Natural killer cell (primary cell): ENCODE measurements at regions not wholly inside any gene's neighbourhood (a gene's known extent, or its start where the extent isn't known, plus 50 kb on each side); places are given as distances from the start of the nearest gene placed in this dataset.

Experiments used
- ATAC-seq, 3 donors: fragments of 150-1000 bp in 2 of 3; fragments of 200-7000 bp in 1 of 3; cut with Tn5 transposase; 1 replicate in 1 of 3; 2 replicates in 2 of 3; pipeline ENCODE4 v1.10.0; 2021; ENCODE audit warnings: mild to moderate bottlenecking in 2 of 3, moderate library complexity in 2 of 3
- DNase-seq, 2 donors: peaks; one replicate each; pipeline versions ENCODE4 v3.0.0 to v3.0.0-alpha.2; 2013 to 2021; ENCODE audit warnings: mixed read lengths in 1 of 2
- H3K27ac ChIP-seq: one replicate; pipeline ENCODE4 v1.5.1; 2013; ENCODE audit warnings: mild to moderate bottlenecking, low read length
- H3K27me3 ChIP-seq: one replicate; pipeline ENCODE4 v1.6.1; 2013; ENCODE audit warnings: low read length; ENCODE audit not compliant: control insufficient read depth, insufficient read depth
- H3K36me3 ChIP-seq: one replicate; pipeline ENCODE4 v1.6.1; 2013; ENCODE audit warnings: low read length; ENCODE audit not compliant: control insufficient read depth, insufficient read depth
- H3K4me1 ChIP-seq: one replicate; pipeline ENCODE4 v1.6.1; 2013; ENCODE audit warnings: low read length; ENCODE audit not compliant: control insufficient read depth, insufficient read depth
- H3K4me3 ChIP-seq: one replicate; pipeline ENCODE4 v1.5.1; 2013; ENCODE audit warnings: low read length
- H3K9me3 ChIP-seq: one replicate; pipeline ENCODE4 v1.6.1; 2013; ENCODE audit warnings: low read length; ENCODE audit not compliant: control insufficient read depth, insufficient read depth
- H3K27ac Mint-ChIP-seq, 2 donors: one replicate each; pipeline ENCODE4 v1.8.0; 2022; ENCODE audit warnings: mild to moderate bottlenecking in 2 of 2, mixed read lengths in 2 of 2, moderate library complexity in 1 of 2
- H3K27me3 Mint-ChIP-seq, 2 donors: one replicate each; pipeline ENCODE4 v1.8.0; 2022; ENCODE audit warnings: low read depth in 2 of 2, mixed read lengths in 2 of 2
- H3K36me3 Mint-ChIP-seq: one replicate; pipeline ENCODE4 v1.8.0; 2022; ENCODE audit warnings: mixed read lengths
- H3K4me1 Mint-ChIP-seq, 2 donors: one replicate each; pipeline ENCODE4 v1.8.0; 2022; ENCODE audit warnings: mixed read lengths in 2 of 2
- H3K4me3 Mint-ChIP-seq: one replicate; pipeline ENCODE4 v1.8.0; 2022; ENCODE audit warnings: mild to moderate bottlenecking, moderate library complexity, mixed read lengths
- H3K9me3 Mint-ChIP-seq, 2 donors: one replicate each; pipeline ENCODE4 v1.8.0; 2022; ENCODE audit warnings: mixed read lengths in 2 of 2
- CTCF ChIP-seq: fragments of 200-600 bp; IDR thresholded peaks from one replicate; pipeline ENCODE4 v1.8.0; 2022; ENCODE audit warnings: antibody characterized with exemption
- WGBS: methylation state at CpG from one replicate; pipeline ENCODE4 v1.1.7; 2013; ENCODE audit warnings: missing lambda C conversion rate; ENCODE audit not compliant: insufficient coverage; 5-methylcytosine and 5-hydroxymethylcytosine counted together
- intact Hi-C: fragments of 100-400 bp; cut with micrococcal nuclease; formaldehyde crosslinking; loops from one replicate; pipeline ENCODE4 v1.14.2; 2022

- no peaks in the 10 kb centered on the region for H3K9me3 ChIP-seq
- intact Hi-C loops = no loop called here
- H3K4me3 ChIP-seq = no peak overlapping the region
- DNase-seq (no peak), ATAC-seq (peak; percentile 63 to 82 (median 79))
- Mint-ChIP-seq H3K4me1 (peaks cover 24 to 59% of the 10 kb centered on the region in 2 donors), H3K9me3 (no peaks in the 10 kb centered on the region), H3K4me3 (peak overlapping the region; percentile 36), H3K27ac (peak overlapping the region; percentile 74 to 83), H3K27me3 (no peaks in the 10 kb centered on the region), H3K36me3 (no peaks in the 10 kb centered on the region)
- no peak for TF ChIP-seq CTCF
- no peaks in the 10 kb centered on the region for H3K27me3 ChIP-seq
- H3K36me3 ChIP-seq = no peaks in the 10 kb centered on the region
- H3K4me1 ChIP-seq = peaks cover 19% of the 10 kb centered on the region
- H3K27ac ChIP-seq = peak overlapping the region; percentile 40
- WGBS = 44% methylated on average over 7 of the region's 7 CpGs
These were observed 95.5 kb upstream of the IVNS1ABP start for GRCh38 chr1:185412385-185413087.

GRCh38 chr1:185409763-185410528 is 92.9 kb upstream of the IVNS1ABP start:
- no peak for ATAC-seq
- H3K27me3 Mint-ChIP-seq = no peaks in the 10 kb centered on the region
- peaks cover 19% of the 10 kb centered on the region for H3K4me1 ChIP-seq
- no peak overlapping the region for H3K4me3 ChIP-seq
- no peak overlapping the region for H3K27ac ChIP-seq
- intact Hi-C loops = no loop called here
- H3K36me3 ChIP-seq = no peaks in the 10 kb centered on the region
- no peak for DNase-seq
- 83% methylated on average over 1 of the region's 1 CpG for WGBS
- no peaks in the 10 kb centered on the region for H3K9me3 ChIP-seq
- no peaks in the 10 kb centered on the region for H3K36me3 Mint-ChIP-seq
- H3K27ac Mint-ChIP-seq = peak overlapping the region in 1 of 2 donors; percentile 12
- no peak for TF ChIP-seq CTCF
- no peaks in the 10 kb centered on the region for H3K27me3 ChIP-seq
- H3K4me1 Mint-ChIP-seq = peaks cover 33 to 63% of the 10 kb centered on the region in 2 donors
- H3K4me3 Mint-ChIP-seq = no peak overlapping the region
- H3K9me3 Mint-ChIP-seq = no peaks in the 10 kb centered on the region

DNA sequence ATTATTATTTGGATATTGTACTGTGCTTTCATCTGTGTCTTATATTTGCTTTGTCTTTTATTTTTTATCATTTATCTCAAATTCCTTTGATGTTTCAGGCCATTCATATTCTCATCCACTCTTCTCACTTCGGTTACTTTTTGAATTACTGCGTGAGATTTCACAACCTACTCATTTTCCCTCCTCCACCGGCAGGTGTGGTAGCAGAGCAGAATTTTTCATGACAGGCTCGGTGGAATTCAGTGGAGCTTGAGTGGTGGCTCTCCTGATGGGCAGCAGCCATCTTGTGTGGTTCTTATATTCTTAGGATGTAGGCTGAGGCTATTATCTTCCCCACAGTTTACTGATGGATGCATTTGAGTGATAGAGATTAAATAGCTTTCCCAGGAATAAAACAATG is 92.3 kb upstream of the IVNS1ABP start:
- TF ChIP-seq CTCF = no peak
- Histone ChIP-seq H3K9me3 (no peaks in the 10 kb centered on the region), H3K27me3 (no peaks in the 10 kb centered on the region), H3K4me3 (no peak overlapping the region), H3K4me1 (peaks cover 22% of the 10 kb centered on the region), H3K36me3 (no peaks in the 10 kb centered on the region), H3K27ac (no peak overlapping the region)
- H3K4me1 Mint-ChIP-seq = peaks cover 39 to 69% of the 10 kb centered on the region in 2 donors
- no peaks in the 10 kb centered on the region for H3K36me3 Mint-ChIP-seq
- no peaks in the 10 kb centered on the region for H3K9me3 Mint-ChIP-seq
- DNase-seq (no peak), ATAC-seq (no peak)
- WGBS = 84% methylated on average over 3 of the region's 4 CpGs
- H3K27me3 Mint-ChIP-seq = no peaks in the 10 kb centered on the region
- intact Hi-C loops = no loop called here
- peak overlapping the region in 1 of 2 donors; percentile 12 for H3K27ac Mint-ChIP-seq
- H3K4me3 Mint-ChIP-seq = no peak overlapping the region
